EH (cell line): ENCODE measurements at regions not wholly inside any gene's neighbourhood (a gene's known extent, or its start where the extent isn't known, plus 50 kb on each side); places are given as distances from the start of the nearest gene placed in this dataset.

Source experiments
- DNase-seq: peaks from one replicate; pipeline ENCODE4 v3.0.0-alpha.2; 2015; ENCODE audit warnings: low read depth

DNA sequence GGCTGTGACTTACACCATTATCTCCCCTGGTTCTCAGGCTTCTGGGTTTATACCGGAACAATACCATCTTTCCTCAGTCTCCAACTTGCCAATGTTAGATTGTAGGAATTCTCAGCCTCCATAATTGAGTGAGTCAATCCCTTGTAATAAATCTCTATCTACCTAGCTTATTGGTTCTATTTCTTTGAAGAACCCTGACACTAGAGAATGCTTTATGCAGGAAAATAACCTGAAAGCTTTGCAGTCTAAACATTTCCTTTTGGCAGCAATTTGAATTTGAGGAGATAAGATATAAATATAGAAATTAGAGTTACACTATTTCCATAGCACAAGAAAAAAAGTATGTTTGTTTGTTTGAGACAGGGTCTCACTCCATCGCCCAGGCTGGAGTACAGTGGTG lies 278.1 kb upstream of the CDH18 start:
- no peak for DNase-seq

DNA sequence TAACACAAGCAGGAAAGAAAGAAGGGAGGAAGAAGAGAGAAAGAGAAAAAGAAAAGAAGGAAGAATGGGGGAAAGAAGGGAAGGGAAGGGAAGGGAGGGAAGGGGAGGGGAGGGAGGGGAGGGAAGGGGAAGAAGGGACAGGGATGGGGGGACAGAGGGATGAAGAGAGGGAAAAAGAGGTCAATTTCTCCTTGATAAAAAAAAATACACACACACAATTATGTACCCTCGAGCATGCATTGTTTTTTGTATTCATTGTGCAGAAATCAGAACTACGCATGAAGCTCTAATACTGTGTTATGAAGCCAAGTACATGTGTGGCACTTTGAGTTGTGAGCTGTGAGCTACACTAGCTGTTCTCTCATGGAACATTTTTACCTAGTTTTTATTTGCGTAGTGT lies 274.9 kb upstream of the CDH18 start:
- no peak for DNase-seq

DNA sequence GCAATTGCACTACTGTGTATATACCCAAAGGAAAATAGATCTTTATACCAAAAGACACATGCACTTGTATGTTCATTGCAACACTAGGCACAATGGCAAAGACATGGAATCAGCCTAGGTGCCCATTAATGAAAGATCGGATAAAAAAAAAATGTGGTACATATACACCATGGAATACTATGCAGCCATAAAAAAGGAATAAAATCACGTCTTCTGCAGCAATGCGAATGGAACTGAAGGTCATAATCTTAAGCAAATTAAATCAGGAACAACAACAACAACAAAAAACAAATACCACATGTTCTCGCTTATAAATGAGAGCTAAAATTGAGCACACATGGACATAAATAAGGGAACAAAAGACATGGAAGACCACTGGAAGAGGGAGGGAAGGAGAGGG lies 266.7 kb upstream of the CDH18 start:
- no peak for DNase-seq

DNA sequence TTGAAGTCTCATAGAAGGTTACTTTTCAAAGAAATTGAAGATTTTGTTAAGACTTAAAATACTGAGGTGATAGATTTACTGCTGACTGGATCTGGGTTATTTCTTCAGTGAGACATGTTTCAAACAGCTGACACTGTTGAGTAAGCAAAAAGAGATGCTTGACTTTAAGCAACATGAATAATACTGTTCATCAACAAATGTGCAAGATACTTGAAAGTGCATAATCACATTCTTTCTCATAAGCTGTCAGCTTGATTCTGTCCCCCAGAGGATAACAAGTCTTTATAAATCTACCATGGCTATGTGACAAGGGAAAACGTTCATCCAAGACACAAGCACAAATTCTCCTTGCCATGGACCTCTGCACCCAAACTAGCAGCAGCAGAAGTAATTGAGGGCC lies 260.1 kb upstream of the CDH18 start:
- DNase-seq: no peak

DNA sequence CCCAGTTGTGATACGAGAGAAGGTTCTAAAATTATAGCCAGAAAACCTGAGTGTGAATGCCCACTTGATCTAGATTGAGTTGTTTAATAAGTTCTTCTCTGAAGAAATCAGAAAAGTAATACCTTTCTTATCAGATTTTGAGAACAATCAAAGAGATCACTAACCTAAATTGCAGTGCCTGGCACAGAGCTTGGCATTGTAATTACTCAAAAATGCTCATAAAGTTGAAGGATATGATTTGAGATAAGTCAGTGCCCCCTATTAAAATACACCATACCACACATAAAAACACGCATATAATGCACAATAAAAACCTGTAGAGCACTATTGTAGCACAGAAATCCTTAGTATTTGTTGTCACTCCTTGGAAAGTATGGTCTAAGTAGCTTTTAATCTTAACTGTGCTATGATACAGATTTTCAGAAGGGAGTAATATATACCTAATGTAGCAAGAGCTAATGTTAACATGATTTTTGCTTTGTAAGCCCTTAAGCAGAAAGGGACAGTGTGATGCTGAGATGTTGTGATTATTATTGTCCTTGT lies 257.5 kb upstream of the CDH18 start:
- no peak for DNase-seq

DNA sequence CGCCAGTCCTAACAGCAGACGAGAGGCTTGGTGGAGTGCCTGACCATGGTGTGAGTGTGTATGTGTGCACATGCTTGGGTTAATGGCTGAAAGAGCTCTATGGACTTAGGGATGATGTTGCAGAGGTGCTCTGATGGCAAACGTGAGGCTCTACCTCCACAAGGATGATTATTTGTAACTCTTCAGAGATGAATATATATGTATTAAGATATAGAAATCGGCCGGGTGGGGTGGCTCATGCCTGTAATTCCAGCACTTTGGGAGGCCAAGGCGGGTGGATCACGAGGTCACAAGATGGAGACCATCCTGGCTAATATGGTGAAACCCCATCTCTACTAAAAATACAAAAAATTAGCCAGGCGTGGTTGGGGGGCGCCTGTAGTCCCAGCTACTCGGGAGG lies 253.4 kb upstream of the CDH18 start:
- no peak for DNase-seq

DNA sequence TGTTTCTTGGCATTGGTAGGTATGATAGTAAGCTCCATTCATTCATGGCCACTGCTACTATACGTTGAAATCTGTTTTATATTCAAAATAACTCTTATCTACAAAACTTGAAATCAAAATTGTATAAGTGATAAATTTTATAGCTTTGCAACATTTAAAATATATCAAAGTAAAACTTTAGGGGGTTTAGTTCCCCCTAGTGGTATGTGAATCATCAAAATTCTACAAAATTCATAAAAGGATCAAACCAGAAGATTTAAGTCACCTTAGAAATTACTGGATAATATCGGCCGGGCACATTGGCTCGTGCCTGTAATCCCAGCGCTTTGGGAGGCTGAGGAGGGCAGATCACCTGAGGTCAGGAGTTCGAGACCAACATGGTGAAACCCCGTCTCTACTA lies 243.0 kb upstream of the CDH18 start:
- no peak for DNase-seq

DNA sequence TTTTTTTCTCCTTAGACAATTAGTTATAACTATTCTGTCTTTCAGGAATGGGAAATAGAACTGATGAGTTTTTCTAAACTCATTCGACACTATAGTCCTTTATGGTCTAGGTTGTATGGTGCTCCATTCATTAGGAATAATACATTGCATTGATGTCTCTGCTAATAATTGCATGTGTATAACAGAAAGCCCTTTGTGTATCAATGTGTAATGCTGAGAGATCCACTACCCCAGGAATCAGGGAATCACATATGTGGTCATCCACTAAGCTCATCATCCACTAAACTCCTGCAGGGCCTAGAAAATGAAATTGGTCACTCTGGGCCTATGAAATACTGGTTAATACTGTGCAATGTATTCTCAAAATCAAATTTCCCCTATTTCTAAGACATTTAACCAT lies 242.0 kb upstream of the CDH18 start:
- no peak for DNase-seq

DNA sequence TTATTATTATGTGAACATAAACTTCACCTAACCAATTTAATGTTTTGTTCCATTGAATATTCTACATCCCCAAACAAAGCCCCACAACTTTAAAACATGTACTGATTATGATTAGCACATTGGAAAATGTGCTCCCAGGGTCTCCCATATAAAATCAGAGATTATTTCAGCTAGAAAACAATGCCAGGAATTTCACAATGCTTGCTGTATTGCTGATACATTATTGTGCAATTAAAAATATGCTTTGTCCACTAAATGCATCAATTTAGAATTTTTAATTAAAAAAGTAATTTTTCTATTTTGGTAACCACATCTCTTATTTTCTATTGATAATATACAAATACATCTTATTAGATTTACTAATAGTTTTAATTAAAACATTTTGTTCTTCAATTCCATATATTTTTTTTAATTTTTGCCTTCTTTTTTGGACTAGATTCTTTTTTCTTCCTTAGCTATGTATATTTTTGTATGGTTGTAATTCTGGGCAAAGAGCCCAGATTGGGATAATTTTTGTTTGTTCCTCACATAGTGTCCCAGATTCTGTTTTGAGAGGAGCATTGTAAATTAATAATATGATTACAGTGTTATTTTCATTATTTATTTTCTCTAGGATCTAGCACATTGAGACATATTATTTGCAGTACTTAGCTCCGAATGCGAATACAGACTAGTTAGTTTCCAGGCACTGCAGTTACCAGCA lies 241.5 kb upstream of the CDH18 start:
- DNase-seq: no peak

DNA sequence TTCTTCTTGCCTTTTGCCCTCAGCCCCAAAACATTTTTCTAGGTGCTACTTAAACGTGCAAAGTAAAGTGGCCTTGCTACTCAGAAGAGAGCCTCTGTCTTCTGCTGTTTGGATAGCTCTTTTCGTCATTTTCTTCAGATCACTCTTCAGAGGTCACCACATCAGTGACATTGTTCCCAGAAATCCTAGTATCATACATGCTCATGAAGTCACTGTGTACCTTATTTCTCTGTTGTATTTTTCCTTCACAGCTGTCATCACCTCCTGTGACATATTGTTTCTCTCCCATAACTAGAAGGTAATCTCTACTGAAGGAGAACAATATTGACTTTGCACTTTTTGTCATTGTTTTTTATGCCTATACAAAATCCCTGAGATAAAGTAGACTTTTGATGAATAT lies 237.0 kb upstream of the CDH18 start:
- DNase-seq: no peak

DNA sequence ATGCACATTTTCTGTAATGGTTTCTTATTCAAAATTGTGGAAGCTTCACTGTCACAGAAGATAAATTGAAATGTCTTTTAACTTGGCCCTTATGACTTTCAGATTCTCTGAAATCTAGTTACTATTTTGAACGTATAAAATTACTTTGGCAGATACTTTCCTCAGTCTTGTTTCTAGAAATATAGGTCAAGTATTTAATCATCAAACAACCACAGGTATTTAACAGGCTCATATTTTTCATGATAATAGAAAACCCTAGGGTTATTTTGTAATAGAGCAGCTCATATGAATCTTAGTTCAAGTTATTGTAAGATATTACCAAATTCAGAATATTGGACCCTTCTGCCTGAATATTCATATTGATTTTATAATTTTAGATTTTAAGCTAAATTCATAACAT lies 236.0 kb upstream of the CDH18 start:
- no peak for DNase-seq

DNA sequence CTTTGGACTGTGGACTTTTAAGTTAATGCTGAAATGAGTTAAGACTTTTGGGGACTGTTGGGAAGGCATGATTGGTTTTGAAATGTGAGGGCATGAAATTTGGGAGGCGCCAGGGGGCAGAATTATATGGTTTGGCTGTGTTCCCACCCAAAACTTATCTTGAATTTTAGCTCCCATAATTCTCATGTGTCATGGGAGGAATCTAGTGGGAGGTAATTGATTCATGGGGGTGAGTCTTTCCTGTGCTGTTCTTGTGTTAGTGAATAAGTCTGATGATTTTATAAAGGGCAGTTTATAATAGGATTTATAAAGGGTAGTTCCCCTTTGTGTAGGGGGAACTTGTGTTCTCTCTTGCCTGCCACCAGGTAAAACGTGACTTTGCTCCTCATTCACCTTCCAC lies 235.5 kb upstream of the CDH18 start:
- no peak for DNase-seq

DNA sequence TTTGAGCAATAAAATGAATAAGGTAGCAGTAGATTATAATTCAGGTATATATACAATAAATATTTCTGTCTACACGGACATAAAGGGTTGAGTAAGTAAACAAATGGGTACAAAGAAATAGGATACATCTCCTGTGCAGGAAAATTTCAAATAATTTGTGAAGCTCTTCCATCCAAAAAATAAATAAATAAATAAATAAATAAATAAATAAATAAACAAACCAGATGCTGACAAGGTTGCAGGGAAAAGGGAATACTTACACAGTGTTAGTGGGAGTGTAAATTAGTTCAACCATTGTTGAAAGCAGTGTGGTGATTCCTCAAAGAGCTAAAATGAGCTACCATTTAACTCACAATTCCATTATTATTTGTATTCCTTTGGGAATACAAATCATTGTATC lies 227.3 kb upstream of the CDH18 start:
- no peak for DNase-seq

DNA sequence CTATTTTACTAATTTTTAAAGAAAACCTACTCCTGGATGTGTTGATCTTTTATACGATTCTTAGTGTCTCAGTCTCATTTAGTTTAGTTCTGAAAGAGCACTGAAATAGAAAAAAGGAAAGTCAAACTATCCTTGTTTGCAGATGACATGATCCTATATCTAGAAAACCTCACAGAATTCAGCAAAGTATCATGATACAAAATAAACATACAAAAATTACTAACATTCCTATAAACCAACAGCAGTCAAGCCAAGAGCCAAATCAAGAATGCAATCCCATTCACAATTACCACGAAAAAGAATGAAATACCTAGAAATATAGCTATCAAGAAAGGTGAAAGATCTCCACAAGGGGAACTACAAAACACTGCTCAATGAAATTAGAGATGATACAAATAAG lies 225.8 kb upstream of the CDH18 start:
- DNase-seq: no peak

DNA sequence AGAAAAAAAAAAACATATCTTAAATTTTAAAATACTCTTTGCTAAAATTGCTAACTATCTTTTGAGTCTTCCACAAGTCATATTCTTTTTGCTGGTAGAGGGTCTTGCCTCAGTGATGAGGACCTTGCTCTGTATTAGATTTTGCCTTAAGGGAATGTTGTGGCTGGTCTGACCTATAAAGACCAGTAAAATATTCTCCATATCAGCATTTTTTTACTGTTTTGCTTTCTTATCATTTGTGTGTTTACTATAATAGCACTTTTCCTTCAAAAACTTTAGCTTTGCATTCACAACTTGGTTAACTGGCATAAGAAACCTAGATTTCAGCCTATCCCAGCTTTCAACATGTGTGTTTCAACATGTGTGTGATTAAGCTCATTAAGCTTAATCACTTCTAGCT lies 224.7 kb upstream of the CDH18 start:
- no peak for DNase-seq

DNA sequence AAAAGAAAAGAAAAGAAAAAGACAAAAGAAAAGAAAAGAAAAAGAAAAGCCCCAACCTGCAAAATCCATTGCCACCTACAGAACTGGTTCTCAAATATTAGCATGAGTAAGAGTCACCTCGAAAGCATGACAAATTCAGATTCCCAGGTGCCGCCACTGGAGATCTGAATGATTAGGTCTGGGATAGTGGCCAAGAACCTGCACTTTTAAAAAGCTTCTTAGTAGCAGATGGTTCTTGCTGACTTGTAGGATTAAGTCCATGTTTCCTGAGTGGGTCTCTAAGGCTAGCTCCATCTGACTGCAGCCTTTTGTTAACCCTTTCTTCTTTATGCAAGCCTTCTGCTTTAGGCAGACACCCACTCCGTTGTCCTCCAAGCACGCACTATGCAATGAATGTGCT lies 178.5 kb upstream of the CDH18 start:
- DNase-seq: no peak

DNA sequence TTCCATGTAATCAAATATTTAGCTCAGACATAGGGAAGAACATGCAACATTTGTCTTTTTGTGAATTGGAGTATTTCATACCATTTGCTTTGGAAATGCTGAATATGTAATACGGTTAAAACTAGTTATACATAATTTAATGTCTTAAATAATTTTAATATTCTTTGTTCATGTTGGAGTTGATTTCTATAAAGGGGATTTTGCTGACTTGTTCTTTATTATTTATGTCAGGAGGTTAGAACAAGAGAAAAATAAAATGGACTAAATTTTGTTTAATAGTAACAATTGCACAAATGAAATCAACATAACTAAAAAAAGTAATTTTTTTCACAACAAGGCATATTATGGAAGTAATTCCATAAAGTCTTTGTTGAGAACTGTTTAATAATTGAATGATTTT lies 170.0 kb upstream of the CDH18 start:
- no peak for DNase-seq

DNA sequence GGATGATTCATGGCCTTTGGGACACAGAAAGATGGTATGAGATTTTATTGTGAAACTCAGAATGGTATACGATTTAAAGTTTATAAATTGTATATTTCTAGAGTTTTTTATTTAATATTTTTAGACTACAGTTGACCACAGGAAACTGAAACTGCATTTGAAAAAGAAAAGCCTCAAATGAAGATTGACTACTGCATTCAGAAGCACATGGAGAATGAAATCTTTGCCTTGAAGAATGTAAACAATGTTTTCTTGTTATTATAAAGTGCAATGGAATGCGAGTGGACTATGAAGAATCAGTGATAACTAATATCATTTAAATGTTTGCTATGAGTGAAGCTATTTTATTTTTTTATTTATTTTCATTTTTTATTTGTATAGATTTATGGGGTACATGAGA lies 169.1 kb upstream of the CDH18 start:
- no peak for DNase-seq

DNA sequence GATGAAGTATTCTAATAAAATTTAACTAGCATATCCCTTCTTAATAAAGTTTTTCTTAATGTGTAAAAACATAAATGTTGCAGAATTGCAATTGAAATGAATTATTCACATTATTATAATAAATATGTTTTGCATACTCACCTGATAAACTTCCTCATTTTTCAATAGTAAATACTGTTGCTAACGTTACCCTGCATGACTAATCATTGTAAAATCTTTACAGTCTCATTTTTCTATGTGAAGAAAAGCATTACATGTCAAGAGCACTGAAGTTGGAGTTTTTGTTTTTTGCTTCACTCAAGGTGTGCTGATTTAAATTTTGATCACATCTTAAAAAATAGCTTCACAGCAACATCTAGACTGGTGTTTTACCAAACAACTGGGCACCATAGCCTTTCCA lies 157.2 kb upstream of the CDH18 start:
- no peak for DNase-seq

DNA sequence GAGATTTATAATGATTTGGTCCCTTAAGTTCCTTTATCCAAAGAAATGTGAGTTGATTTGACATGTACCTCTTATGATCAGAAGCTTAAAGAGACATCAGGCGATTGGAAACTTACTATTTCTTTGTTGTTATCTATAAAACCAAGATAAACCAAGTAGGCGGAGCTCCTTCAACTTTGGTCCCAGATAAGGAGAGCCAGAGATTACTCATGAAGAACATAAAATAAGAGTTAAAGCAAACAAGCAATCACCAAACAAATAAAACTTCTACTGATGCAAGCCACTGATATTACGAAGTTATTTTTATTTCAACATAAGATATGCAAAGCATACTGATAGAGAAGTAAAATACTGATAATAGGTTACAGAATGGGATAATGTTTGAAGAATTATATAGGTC lies 141.5 kb upstream of the CDH18 start:
- no peak for DNase-seq

DNA sequence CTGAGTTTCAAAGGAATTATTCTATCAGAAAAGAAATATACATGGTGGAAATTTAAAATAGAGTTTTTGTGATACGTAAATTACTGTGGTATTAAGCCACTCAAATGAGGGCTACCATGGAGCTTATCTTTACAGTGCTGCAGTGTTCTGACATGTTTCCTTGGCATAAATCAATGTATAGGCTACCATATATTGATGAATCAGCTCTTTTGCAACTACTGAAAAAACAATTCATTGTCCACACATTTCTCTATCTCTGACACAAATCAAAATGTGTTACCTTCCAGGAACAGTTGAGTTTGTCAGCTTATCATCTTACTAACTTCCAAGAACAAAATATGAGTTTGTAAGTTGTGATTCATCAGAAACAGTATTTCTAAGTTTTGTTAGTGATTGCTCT lies 140.3 kb upstream of the CDH18 start:
- no peak for DNase-seq

DNA sequence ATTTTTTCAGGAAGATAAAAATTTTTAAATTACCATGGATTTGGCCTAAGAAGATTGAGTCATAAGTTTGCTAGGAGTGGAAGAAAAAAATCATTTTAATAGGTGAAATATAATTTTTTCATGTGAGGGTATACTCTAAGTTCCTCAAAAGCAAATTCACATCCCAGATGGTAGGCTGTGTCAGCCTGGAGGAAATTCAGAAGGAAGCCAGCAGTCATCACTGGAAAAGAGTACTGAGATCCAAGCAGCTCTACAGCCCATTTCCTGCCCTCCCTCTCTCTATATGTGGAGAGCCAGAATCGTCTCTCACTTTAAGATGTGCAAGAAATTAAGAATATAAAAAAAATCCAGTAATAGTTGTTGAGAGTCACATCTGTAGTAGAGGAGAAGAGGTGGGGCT lies 126.5 kb upstream of the CDH18 start:
- no peak for DNase-seq

DNA sequence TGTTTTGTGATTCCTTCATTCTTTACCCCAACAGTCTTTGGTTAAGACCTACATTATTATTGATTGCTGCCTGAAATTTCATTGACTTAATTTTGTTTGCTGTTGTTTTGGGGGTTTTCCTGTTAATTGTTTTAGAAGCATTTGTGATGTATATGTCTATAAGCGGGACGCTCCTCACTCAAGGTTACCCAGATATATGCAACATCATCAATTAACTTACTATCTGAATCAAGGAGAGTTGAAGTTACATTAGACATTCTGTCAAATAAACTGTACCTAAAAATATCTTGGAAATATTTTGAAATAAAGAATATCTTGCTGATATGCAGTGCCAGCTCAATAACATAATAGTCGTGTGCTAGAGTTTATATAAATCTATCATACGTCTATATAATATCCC lies 125.9 kb upstream of the CDH18 start:
- no peak for DNase-seq

DNA sequence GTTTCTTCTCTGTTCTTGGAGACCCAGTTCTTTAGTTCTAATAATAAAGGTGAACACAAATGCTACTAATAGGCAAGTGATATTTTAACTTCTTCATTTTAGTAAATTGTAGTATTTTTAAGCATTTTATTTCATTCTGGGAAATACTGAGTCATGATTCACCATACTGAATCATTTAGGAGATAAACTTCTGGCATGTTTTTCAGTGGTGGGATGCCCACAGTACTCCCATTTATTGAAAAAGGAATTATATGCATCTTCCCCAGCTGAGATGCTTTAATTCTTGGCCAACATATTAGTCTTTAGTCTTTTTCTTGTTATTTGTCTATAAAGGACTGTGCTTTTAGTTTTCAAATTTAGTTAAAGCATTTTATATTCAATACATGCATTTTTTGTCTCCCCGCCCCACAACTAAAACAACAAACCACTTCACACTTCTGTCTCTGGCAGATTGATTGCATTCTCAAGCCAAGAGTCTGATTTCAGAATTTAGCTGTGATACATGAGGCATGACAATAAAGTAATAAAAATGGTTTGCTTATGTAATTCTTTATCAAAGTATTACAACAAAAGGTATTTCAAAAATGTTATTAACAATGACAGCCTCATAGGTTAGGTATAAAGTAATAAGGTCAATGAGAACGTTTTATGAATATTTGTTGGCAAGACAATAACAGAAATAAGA lies 125.2 kb upstream of the CDH18 start:
- no peak for DNase-seq
